SK-N-SH (cell line): ENCODE measurements at regions not wholly inside any gene's neighbourhood (a gene's known extent, or its start where the extent isn't known, plus 50 kb on each side); places are given as distances from the start of the nearest gene placed in this dataset.

Source experiments
- CTCF ChIA-PET: fragments of 300-600, 350-600 bp; formaldehyde crosslinking; extraction: SDS; loops from one replicate; lab custom pipeline; 2021; lab: Yijun Ruan, JAX
- POLR2A ChIA-PET: fragments of 350-600 bp; sonication (Branson Sonifier 250); formaldehyde crosslinking; extraction: SDS; loops from one replicate; lab custom pipeline; 2020; ENCODE audit warnings: antibody characterized with exemption, inconsistent platforms; lab: Yijun Ruan, JAX
- DNase-seq: peaks from one replicate; pipeline ENCODE4 v3.0.0; 2012
- H2AFZ ChIP-seq: fragments of 200-600 bp; sonication (generic); 2 replicates; pipeline ENCODE4 v1.8.1; 2016; ENCODE audit warnings: antibody characterized with exemption, mild to moderate bottlenecking, low read depth
- H3F3A ChIP-seq: fragments of 200-600 bp; sonication (generic); replicated peaks from 2 replicates; pipeline ENCODE3; 2016; ENCODE audit warnings: antibody characterized with exemption, mild to moderate bottlenecking; ENCODE audit not compliant: insufficient read depth
- H3K27ac ChIP-seq, 2 experiments: fragments of 200-500 bp in 1 of 2; fragments of 200-600 bp in 1 of 2; sonication (Bioruptor generic) in 1 of 2; sonication (generic), shearing (Covaris generic) in 1 of 2; 2 replicates each; pipeline versions ENCODE4 v1.5.1 to v1.6.1; 2014 to 2016; ENCODE audit warnings: low read depth in 2 of 2, inconsistent platforms in 1 of 2, low read length in 1 of 2, mild to moderate bottlenecking in 1 of 2, mixed read lengths in 1 of 2
- H3K27me3 ChIP-seq: fragments of 200-600 bp; sonication (generic), shearing (Covaris generic); 2 replicates; pipeline ENCODE4 v1.6.1; 2016; ENCODE audit warnings: mixed run types; ENCODE audit not compliant: insufficient read depth
- H3K36me3 ChIP-seq, 2 experiments: fragments of 200-500 bp in 1 of 2; fragments of 200-600 bp in 1 of 2; sonication (Bioruptor generic) in 1 of 2; sonication (generic) in 1 of 2; replicated peaks in 1 of 2; 2 replicates each; pipeline versions ENCODE3 to v1.5.1; 2014 to 2016; ENCODE audit warnings: low read length in 1 of 2, mild to moderate bottlenecking in 1 of 2; ENCODE audit not compliant: insufficient read depth in 2 of 2, control insufficient read depth in 1 of 2
- H3K4me1 ChIP-seq, 2 experiments: fragments of 200-500 bp in 1 of 2; fragments of 200-600 bp in 1 of 2; sonication (Bioruptor generic) in 1 of 2; sonication (generic), shearing (Covaris generic) in 1 of 2; 2 replicates each; pipeline versions ENCODE4 v1.5.1 to v1.6.1; 2014 to 2016; ENCODE audit warnings: low read depth in 1 of 2, low read length in 1 of 2, mixed run types in 1 of 2; ENCODE audit not compliant: insufficient read depth in 2 of 2, control insufficient read depth in 1 of 2
- H3K4me2 ChIP-seq: fragments of 200-600 bp; sonication (generic), shearing (Covaris generic); 2 replicates; pipeline ENCODE4 v1.6.1; 2017; ENCODE audit warnings: mixed run types
- H3K4me3 ChIP-seq, 2 experiments: fragments of 200-500 bp in 1 of 2; fragments of 200-600 bp in 1 of 2; sonication (Bioruptor generic) in 1 of 2; sonication (generic), shearing (Covaris generic) in 1 of 2; 2 replicates each; pipeline versions ENCODE4 v1.5.1 to v1.8.1; 2014 to 2016; ENCODE audit warnings: low read depth in 2 of 2, inconsistent platforms in 1 of 2, low read length in 1 of 2, mild to moderate bottlenecking in 1 of 2, mixed read lengths in 1 of 2, moderate library complexity in 1 of 2
- H3K79me2 ChIP-seq: fragments of 200-600 bp; sonication (generic); 2 replicates; pipeline ENCODE4 v1.8.1; 2017; ENCODE audit warnings: mild to moderate bottlenecking; ENCODE audit not compliant: insufficient read depth
- H3K9ac ChIP-seq: fragments of 200-600 bp; sonication (generic); 2 replicates; pipeline ENCODE4 v1.6.1; 2017; ENCODE audit warnings: mixed run types
- H3K9me2 ChIP-seq: fragments of 200-600 bp; sonication (generic); 2 replicates; pipeline ENCODE4 v1.6.1; 2017; ENCODE audit warnings: mixed run types
- H3K9me3 ChIP-seq: fragments of 200-600 bp; sonication (generic); 2 replicates; pipeline ENCODE4 v1.6.1; 2017; ENCODE audit warnings: mixed run types, mild to moderate bottlenecking, moderate library complexity
- H4K20me1 ChIP-seq: fragments of 200-600 bp; sonication (generic); 2 replicates; pipeline ENCODE4 v1.6.1; 2017; ENCODE audit warnings: mild to moderate bottlenecking, mixed run types; ENCODE audit not compliant: insufficient read depth
- CHD2 ChIP-seq: fragments of 150-350 bp; IDR thresholded peaks from 2 replicates; pipeline ENCODE4 v1.6.1; 2018; ENCODE audit warnings: low read length; ENCODE audit not compliant: partially characterized antibody
- ELF1 ChIP-seq: IDR thresholded peaks from 2 replicates; pipeline ENCODE4 v1.4.0; 2012
- EZH2phosphoT487 ChIP-seq: fragments of 200-600 bp; sonication (generic); IDR thresholded peaks from 2 replicates; pipeline ENCODE4 v1.6.1; 2017; ENCODE audit warnings: low read depth, mixed run types, mild to moderate bottlenecking, antibody characterized with exemption, moderate library complexity, borderline replicate concordance
- FOSL2 ChIP-seq: IDR thresholded peaks from 2 replicates; pipeline ENCODE4 v1.4.0; 2012; ENCODE audit warnings: low read depth, mild to moderate bottlenecking, moderate library complexity, borderline replicate concordance
- FOXJ3 ChIP-seq: sonication (generic); formaldehyde crosslinking; IDR thresholded peaks from 2 replicates; pipeline ENCODE4 v1.5.1; 2020; ENCODE audit warnings: mild to moderate bottlenecking, missing genetic modification reagents
- FOXM1 ChIP-seq: IDR thresholded peaks from 2 replicates; pipeline ENCODE4 v1.4.0; 2012; ENCODE audit warnings: low read depth, mild to moderate bottlenecking
- GABPA ChIP-seq: IDR thresholded peaks from 2 replicates; pipeline ENCODE4 v1.4.0; 2012; ENCODE audit warnings: low read depth, mild to moderate bottlenecking
- JUND ChIP-seq: IDR thresholded peaks from 2 replicates; pipeline ENCODE4 v1.4.0; 2012
- MAX ChIP-seq: IDR thresholded peaks from 2 replicates; pipeline ENCODE4 v1.4.0; 2012; ENCODE audit warnings: low read depth
- MEF2A ChIP-seq: IDR thresholded peaks from 2 replicates; pipeline ENCODE4 v1.4.0; 2012; ENCODE audit warnings: low read depth, borderline replicate concordance
- MXI1 ChIP-seq: IDR thresholded peaks from 2 replicates; pipeline ENCODE4 v1.6.1; 2012; ENCODE audit warnings: mild to moderate bottlenecking, low read depth, low read length, improper control_type of control experiment
- PBX3 ChIP-seq: IDR thresholded peaks from 2 replicates; pipeline ENCODE4; 2012
- RCOR1 ChIP-seq: fragments of 150-350 bp; IDR thresholded peaks from 2 replicates; pipeline ENCODE4 v1.6.1; 2017; ENCODE audit warnings: antibody characterized with exemption, low read length
- REST ChIP-seq: IDR thresholded peaks from 2 replicates; pipeline ENCODE4 v1.6.1; 2012; ENCODE audit warnings: mild to moderate bottlenecking, low read depth, low read length, moderate library complexity
- RFX5 ChIP-seq: IDR thresholded peaks from 2 replicates; pipeline ENCODE4 v1.6.1; 2012; ENCODE audit warnings: mild to moderate bottlenecking, improper control_type of control experiment, low read length
- RXRA ChIP-seq: IDR thresholded peaks from 2 replicates; pipeline ENCODE4 v1.4.0; 2012; ENCODE audit warnings: low read depth, mild to moderate bottlenecking, borderline replicate concordance
- SMC3 ChIP-seq: IDR thresholded peaks from 2 replicates; pipeline ENCODE4 v1.6.1; 2012; ENCODE audit warnings: low read depth, low read length, improper control_type of control experiment
- TCF12 ChIP-seq: IDR thresholded peaks from 2 replicates; pipeline ENCODE4 v1.4.0; 2012

GRCh38 chr4:132557660-132558059 lies 591.4 kb upstream of the PCDH10 start:
- no peak for DNase-seq
- no peaks in the 10 kb centered on the region for H3K79me2 ChIP-seq
- no peak overlapping the region for H3K9ac ChIP-seq
- ChIA-PET CTCF (no interaction called here), POLR2A (no interaction called here)
- no peak overlapping the region for H3K4me2 ChIP-seq
- TF ChIP-seq TCF12 (no peak), FOXJ3 (CRISPR knock-in tag) (no peak), FOSL2 (no peak), CHD2 (no peak), GABPA (no peak), MEF2A (no peak), RXRA (no peak), RCOR1 (no peak), PBX3 (no peak), JUND (no peak), EZH2phosphoT487 (no peak), MAX (no peak), FOXM1 (no peak), SMC3 (no peak), REST (no peak), MXI1 (no peak), ELF1 (no peak), RFX5 (no peak)
- no peaks in the 10 kb centered on the region for H3K9me3 ChIP-seq
- no peaks in the 10 kb centered on the region for H3K4me1 ChIP-seq
- H3K36me3 ChIP-seq = no peaks in the 10 kb centered on the region
- H3K9me2 ChIP-seq = no peaks in the 10 kb centered on the region
- no peaks in the 10 kb centered on the region for H3F3A ChIP-seq
- H3K4me3 ChIP-seq = no peak overlapping the region
- no peaks in the 10 kb centered on the region for H3K27me3 ChIP-seq
- no peaks in the 10 kb centered on the region for H4K20me1 ChIP-seq
- H3K27ac ChIP-seq = no peak overlapping the region
- no peak overlapping the region for H2AFZ ChIP-seq
